NCI-H1048 (cell line): ENCODE measurements at regions not wholly inside any gene's neighbourhood (a gene's known extent, or its start where the extent isn't known, plus 50 kb on each side); places are given as distances from the start of the nearest gene placed in this dataset.

ENCODE experiments used
- DNase-seq: peaks from one replicate; lab custom pipeline; 2025; lab: John Stamatoyannopoulos, UW

GRCh38 chr2:207449642-207450165 is 80.1 kb upstream of the CREB1 start:
- DNase-seq: no peak

GRCh38 chr2:207450186-207450585 is 79.6 kb upstream of the CREB1 start:
- no peak for DNase-seq

- no peak for DNase-seq
Observed at GRCh38 chr2:207458582-207458981, 71.2 kb upstream of the CREB1 start.

GRCh38 chr2:207459990-207460757 is 69.6 kb upstream of the CREB1 start:
- DNase-seq: no peak

GRCh38 chr2:207463433-207463832 is 66.3 kb upstream of the CREB1 start:
- DNase-seq: no peak

GRCh38 chr2:207464007-207464406 is 65.8 kb upstream of the CREB1 start:
- no peak for DNase-seq

- no peak for DNase-seq
Observed at GRCh38 chr2:207465894-207466293, 63.9 kb upstream of the CREB1 start.

GRCh38 chr2:207467716-207468347 is 61.9 kb upstream of the CREB1 start:
- DNase-seq: no peak

GRCh38 chr2:207468488-207468887 is 61.3 kb upstream of the CREB1 start:
- no peak for DNase-seq

GRCh38 chr2:207469451-207469850 is 60.3 kb upstream of the CREB1 start:
- DNase-seq: no peak

GRCh38 chr2:207469943-207470729 is 59.6 kb upstream of the CREB1 start:
- DNase-seq: no peak

GRCh38 chr2:207471261-207471660 is 58.5 kb upstream of the CREB1 start:
- no peak for DNase-seq

GRCh38 chr2:207472343-207473048 is 57.3 kb upstream of the CREB1 start:
- DNase-seq: no peak

GRCh38 chr2:207473049-207473930 is 56.5 kb upstream of the CREB1 start:
- peak; percentile 10 for DNase-seq

- no peak for DNase-seq
Observed at GRCh38 chr2:207473931-207474235, 55.9 kb upstream of the CREB1 start.

GRCh38 chr2:207474863-207475485 is 54.8 kb upstream of the CREB1 start:
- no peak for DNase-seq

GRCh38 chr2:207475546-207475945 is 54.2 kb upstream of the CREB1 start:
- no peak for DNase-seq

- DNase-seq: no peak
Observed at GRCh38 chr2:207477896-207478295, 51.9 kb upstream of the CREB1 start.

GRCh38 chr2:207478572-207478971 is 51.2 kb upstream of the CREB1 start:
- DNase-seq: no peak

- DNase-seq: no peak
Observed at GRCh38 chr2:207479198-207479785, 50.5 kb upstream of the CREB1 start.
